ENCODE measurements at regions not wholly inside any gene's neighbourhood (a gene's known extent, or its start where the extent isn't known, plus 50 kb on each side); places are given as distances from the start of the nearest gene placed in this dataset.

GRCh38 chr7:52525772-52526341 lies 509.6 kb upstream of the POM121L12 start:
- Histone ChIP-seq H3K4me3 (ENCODE audit: low read depth, low read length) (no peak overlapping the region), H3K36me3 (ENCODE audit: control insufficient read depth in 2 of 2, insufficient read depth in 1 of 2, low read length in 2 of 2) (no peaks in the 10 kb centered on the region), H3K4me1 (ENCODE audit: control insufficient read depth, insufficient read depth, low read length) (no peaks in the 10 kb centered on the region), H3K27ac (ENCODE audit: extremely low read depth, low read depth, low read length) (no peak overlapping the region), H3K9me3 (ENCODE audit: control insufficient read depth, insufficient read depth, low read depth, low read length) (no peaks in the 10 kb centered on the region)
- no peak for TF ChIP-seq TRIM28 (IDR thresholded peaks at IDR 0.05; ENCODE audit: borderline replicate concordance, low read length)
- no peak for TF ChIP-seq PATZ1 (tag by site-specific recombination; IDR thresholded peaks at IDR 0.05)
- TF ChIP-seq SP3 (tag by site-specific recombination; IDR thresholded peaks at IDR 0.05), result no peak
- TF ChIP-seq ZNF623 (tag by site-specific recombination; IDR thresholded peaks at IDR 0.05), result no peak
- no peak for TF ChIP-seq ZNF341 (tag by site-specific recombination; IDR thresholded peaks at IDR 0.05; ENCODE audit: low read depth)
- no peak for TF ChIP-seq ZFP41 (tag by site-specific recombination; IDR thresholded peaks at IDR 0.05; ENCODE audit: borderline replicate concordance)
- no peak for TF ChIP-seq ZNF426 (tag by site-specific recombination; IDR thresholded peaks at IDR 0.05)
- TF ChIP-seq ZBTB11 (tag by site-specific recombination; conservative IDR thresholded peaks at IDR 0.05; ENCODE audit: low read depth), result no peak
- TF ChIP-seq ZNF558 (tag by site-specific recombination; IDR thresholded peaks at IDR 0.05), result no peak
- no peak for TF ChIP-seq ZNF530 (tag by site-specific recombination; IDR thresholded peaks at IDR 0.05; ENCODE audit: low read depth)
- TF ChIP-seq IKZF3 (tag by site-specific recombination; IDR thresholded peaks at IDR 0.05), result no peak
- TF ChIP-seq WT1 (tag by site-specific recombination; IDR thresholded peaks at IDR 0.05), result no peak
- no peak for TF ChIP-seq ZNF248 (tag by site-specific recombination; IDR thresholded peaks at IDR 0.05)
- TF ChIP-seq, protein P1, sequence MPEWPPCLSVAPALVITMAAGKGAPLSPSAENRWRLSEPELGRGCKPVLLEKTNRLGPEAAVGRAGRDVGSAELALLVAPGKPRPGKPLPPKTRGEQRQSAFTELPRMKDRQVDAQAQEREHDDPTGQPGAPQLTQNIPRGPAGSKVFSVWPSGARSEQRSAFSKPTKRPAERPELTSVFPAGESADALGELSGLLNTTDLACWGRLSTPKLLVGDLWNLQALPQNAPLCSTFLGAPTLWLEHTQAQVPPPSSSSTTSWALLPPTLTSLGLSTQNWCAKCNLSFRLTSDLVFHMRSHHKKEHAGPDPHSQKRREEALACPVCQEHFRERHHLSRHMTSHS (tag by site-specific recombination; IDR thresholded peaks at IDR 0.05), result no peak
- no peak for TF ChIP-seq ZNF626 (tag by site-specific recombination; IDR thresholded peaks at IDR 0.05)
- POLR2A ChIA-PET, result no interaction called here
- CTCF ChIA-PET, result no interaction called here

- Histone ChIP-seq H3K4me1 (ENCODE audit: control insufficient read depth, insufficient read depth, low read length) (no peaks in the 10 kb centered on the region), H3K27ac (ENCODE audit: extremely low read depth, low read depth, low read length) (no peak overlapping the region), H3K4me3 (ENCODE audit: low read depth, low read length) (no peak overlapping the region), H3K9me3 (ENCODE audit: control insufficient read depth, insufficient read depth, low read depth, low read length) (no peaks in the 10 kb centered on the region), H3K36me3 (ENCODE audit: control insufficient read depth in 2 of 2, insufficient read depth in 1 of 2, low read length in 2 of 2) (no peaks in the 10 kb centered on the region)
- CTCF ChIA-PET, result no interaction called here
- TF ChIP-seq ZNF843 (tag by site-specific recombination; IDR thresholded peaks at IDR 0.05) (no peak), REST (tag by site-specific recombination; IDR thresholded peaks at IDR 0.05) (no peak), ZNF311 (tag by site-specific recombination; IDR thresholded peaks at IDR 0.05; ENCODE audit: borderline replicate concordance) (no peak), ZNF175 (tag by site-specific recombination; IDR thresholded peaks at IDR 0.05) (no peak), ZBTB10 (tag by site-specific recombination; IDR thresholded peaks at IDR 0.05) (no peak), ZNF211 (tag by site-specific recombination; IDR thresholded peaks at IDR 0.05; ENCODE audit: low read depth) (no peak)
- POLR2A ChIA-PET, result no interaction called here
Measured at GRCh38 chr7:52518869-52519268, 516.6 kb upstream of the POM121L12 start.

Measured in HEK293 (cell line).